GM21619 (cell line): ENCODE measurements at regions not wholly inside any gene's neighbourhood (a gene's known extent, or its start where the extent isn't known, plus 50 kb on each side); places are given as distances from the start of the nearest gene placed in this dataset.

Source experiments
- ATAC-seq: cut with Tn5 transposase; IDR thresholded peaks from one replicate; pipeline ENCODE4 v1.9.1; 2021; ENCODE audit not compliant: unreplicated experiment

GRCh38 chr1:29826646-29827045 is 590.3 kb downstream of the PTPRU start:
- no peak for ATAC-seq

DNA sequence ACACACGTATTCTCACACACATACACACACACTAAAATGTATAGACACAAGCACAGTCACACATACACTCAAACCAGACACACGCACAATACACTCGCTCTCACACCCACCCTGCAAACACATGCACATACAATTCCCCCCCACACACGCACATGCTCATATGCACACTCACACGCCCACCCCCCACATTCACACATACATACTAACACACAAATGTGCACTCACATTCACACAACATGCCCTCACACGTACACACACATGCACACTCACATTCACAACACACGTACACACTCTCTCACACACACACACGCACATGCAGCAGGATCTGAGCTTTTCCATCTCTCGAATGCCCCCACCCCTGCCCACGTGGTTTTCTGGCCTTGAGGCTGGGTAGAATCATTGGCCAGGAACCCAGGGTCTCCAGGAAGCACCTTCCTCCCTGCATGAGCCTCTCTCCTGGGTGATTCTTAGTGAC is 589.7 kb downstream of the PTPRU start:
- ATAC-seq: no peak

DNA sequence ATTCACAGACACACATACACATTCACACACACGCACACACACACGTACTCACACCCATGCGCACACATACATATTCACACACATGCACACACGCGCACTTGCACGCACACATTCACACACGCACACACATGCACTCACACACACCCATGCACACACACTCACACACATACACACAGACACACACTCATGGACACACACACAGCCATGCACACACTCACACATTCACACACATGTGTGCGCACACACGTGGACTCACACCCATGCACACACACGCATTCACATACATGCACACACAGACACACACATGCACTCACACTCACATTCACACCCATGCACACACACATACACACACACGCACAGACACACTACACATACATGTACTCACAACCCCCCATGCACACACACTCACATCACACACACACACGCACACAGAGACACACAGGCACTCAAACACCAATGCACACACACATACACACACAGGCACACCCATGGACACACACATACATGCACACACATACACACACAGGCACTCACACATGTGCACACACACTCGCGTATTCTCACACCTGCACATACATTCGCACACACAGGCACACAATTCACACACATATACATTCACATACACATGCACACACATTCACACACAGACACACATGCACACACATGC is 589.1 kb downstream of the PTPRU start:
- no peak for ATAC-seq

DNA sequence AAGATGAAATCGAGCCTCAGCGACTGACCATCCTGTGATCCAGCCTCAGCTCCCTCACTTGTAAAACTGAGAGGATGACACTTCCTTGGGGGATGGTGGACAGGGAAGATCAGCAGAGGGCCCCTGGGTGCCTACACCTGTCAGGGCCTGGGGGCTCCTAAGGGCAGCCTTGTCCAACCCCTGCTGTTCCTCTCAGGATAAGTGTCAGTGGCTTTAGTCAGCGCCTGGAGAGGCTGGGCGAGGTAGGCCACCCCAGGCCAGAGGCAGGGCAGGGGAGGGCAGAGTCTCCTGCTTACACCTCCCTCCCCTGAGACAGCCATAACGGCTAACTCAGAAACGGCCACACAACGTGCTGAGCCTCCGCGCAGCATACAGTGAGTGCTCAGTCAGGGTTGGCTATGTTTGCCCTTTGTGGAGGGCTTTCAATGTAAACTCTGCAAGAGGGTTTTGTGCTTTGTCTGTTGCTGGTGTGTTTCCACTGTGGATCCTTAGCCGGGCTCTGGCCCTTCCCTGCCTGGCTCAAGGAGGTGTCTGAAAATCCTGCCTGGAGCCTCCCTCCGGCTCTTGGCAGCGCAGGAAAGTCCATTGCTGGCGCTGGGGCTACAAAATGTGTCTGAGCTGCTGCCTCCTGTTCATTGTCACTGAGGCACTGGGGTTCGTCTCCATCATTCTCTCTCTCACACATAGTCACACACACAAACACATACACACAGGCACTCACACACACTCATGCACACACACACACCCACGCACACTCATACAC is 588.4 kb downstream of the PTPRU start:
- ATAC-seq: no peak

DNA sequence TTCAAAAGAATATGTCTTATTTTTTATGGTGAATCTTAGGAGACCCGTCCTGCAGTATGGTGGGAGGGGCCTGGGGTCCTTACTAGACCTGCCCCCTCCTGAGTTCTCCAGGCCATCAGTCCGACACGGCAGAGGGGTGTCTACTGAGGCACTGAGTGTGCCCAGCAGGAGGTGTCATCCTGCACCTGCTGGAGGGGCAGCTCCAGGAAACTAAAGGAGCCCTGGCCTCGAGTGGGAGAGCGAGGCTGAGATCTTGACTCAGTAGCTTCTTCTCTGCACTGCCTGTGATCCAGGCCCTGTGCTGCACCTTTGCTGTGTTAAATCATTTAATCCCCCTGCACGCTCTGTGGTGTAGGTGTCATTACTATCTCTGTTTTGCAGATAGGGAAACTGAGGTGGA is 587.7 kb downstream of the PTPRU start:
- ATAC-seq: no peak

DNA sequence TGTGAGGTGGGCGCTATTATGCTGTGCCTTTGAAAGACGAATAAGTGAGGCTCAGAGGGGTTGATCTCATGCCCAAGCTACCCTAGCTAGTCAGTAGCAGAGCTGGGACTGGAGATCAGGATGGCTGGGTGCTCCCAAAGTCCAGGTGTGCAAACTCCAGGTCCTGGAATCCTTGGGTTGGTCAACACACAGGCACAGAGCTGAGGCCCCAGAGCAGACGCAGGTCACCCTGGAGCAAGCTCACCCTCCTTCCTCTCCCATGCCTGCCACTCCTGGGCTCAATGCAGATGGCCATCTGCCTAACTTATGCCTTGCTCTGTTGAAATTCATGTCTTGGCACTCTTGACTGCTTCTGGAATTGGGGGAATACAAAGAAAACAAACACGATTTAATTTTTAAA is 587.2 kb downstream of the PTPRU start:
- no peak for ATAC-seq

GRCh38 chr1:29821605-29822004 is 585.3 kb downstream of the PTPRU start:
- no peak for ATAC-seq

GRCh38 chr1:29820401-29820800 is 584.1 kb downstream of the PTPRU start:
- ATAC-seq: no peak

- no peak for ATAC-seq
Observed at GRCh38 chr1:29812408-29813135, 576.2 kb downstream of the PTPRU start.

- no peak for ATAC-seq
Observed at GRCh38 chr1:29811727-29812407, 575.5 kb downstream of the PTPRU start.

- no peak for ATAC-seq
Observed at GRCh38 chr1:29811247-29811646, 574.9 kb downstream of the PTPRU start.

DNA sequence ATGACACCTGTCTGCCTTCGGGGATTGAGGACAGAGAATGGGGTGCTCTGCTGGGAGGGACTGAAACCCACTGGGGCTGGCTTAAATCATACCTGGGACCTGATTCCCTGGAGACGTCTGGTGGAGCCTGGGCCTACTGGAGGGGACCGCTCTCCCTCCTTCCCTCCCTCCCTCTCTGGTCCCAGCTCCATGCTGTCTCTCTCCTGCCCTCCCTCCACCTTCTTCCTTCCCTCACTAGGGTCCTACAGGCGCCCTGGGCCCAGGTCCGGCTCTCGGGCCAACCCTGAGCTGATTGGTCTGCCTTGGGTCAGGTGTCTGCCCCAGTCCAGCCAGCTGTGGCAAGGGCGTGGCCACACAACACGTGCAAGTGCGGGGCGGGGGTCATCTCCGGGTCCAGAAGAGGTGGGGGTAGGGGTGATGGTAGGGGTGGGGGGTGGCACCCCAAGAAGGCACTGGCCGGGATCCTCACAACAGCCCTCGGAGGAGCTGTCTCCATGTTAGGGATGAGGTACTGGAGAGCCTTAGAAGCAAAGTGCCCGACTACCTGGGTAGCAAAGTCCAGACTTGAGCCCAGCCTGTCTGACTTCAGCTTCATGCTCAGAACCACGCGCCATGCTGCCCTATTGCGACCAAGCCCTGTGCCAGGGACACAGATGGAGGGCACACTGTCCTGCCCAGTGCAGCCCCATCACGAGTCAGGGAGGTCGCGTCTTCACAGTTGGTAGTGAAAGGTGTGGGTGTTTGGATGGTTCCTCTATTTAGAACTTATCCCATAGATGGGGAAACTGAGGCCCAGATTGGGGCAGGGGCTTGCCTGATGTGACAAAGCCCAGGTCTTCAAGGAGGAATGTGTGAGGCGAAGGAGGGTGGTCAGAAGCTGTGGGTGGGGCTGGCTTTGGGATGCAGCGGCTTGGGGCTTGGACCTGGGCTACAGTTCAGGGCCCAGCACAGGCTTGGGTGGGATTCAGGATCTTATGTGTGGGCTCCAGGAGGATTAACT is 574.1 kb downstream of the PTPRU start:
- no peak for ATAC-seq

- ATAC-seq: no peak
Observed at GRCh38 chr1:29809446-29810120, 573.3 kb downstream of the PTPRU start.

DNA sequence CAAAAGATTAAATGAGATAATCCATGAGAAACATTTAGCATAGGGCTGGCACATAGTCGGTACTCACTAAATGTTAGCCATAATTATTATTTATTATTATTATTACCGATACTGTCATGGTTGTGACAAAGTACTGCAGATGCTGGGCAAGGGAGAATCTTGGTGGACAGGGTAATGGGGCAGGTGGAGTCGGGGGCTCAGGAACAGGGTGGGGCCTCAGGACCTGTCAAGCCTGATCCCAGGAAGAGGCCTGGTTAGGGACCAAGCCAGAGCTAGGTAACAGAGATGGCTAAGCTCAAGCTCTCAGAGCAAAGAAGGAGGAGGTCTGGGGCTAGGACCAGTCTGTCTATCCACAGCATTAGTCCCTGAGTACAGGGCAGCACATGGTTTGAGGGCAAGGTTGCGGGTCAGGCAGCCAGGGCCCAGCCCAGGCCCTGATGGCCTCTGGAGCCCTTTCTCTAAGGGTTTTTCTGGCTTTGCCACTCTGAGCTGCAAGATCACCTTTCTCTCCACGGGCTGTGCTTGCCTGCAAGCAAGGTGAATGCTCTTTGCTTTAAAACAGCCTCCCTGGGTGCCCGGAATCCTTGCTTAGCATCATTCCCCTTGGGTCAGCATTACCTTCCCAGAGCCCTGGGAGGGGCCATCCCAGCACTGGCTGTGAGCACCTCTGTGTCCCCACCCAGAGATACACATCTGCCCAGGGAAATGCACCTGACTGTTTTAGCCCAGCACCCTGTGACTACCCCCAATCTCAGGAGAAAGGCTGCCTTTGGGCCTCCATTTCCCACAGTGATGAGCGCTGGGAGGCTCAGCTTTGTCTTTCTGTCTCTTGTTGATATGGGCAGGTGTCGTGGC is 572.0 kb downstream of the PTPRU start:
- no peak for ATAC-seq

GRCh38 chr1:29807689-29808088 is 571.4 kb downstream of the PTPRU start:
- ATAC-seq: no peak

DNA sequence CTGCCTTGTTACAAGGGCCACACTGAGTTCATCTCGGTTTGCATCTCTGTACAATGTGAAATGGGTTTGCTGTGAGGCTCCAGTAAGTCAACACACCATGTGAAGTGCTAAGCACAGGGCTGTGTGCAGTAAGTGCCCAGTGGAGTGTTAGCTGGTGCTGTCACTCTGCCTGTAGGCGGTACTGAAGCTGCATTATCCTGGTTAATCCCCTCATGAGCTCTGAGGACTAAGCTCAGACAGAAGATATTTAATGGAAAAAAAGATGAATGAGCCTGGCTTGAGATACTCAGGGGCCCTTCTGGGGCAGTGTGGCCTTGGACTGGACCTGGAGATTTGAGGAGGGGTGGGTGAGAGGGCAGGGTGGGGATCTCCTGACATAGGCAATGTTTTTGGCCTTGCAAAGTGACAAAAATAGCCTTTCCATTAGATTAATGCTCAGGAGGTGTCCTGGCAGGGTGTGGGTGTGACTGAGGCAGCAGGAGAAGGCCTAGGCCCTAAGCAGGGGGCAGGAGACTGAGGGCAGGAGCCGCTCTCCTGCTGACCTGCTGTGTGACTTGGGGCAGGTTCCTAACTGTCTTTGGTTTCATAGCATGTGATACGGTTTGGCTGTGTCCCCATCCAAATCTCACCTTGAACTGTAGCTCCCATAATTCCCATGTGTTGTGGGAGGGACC is 570.5 kb downstream of the PTPRU start:
- no peak for ATAC-seq

DNA sequence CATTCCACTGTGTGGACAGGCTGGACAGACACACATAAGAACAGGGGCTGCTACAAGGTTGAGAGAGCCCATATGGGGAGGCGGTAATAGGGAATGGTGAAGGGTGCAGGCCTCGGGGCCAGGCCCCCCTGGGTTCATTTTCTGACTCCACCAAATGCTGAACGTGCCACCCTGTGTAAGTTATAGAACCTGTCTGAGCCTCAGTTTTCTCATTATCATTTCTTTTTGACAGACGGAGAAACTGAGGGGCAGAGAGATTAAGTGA is 569.5 kb downstream of the PTPRU start:
- ATAC-seq: no peak

DNA sequence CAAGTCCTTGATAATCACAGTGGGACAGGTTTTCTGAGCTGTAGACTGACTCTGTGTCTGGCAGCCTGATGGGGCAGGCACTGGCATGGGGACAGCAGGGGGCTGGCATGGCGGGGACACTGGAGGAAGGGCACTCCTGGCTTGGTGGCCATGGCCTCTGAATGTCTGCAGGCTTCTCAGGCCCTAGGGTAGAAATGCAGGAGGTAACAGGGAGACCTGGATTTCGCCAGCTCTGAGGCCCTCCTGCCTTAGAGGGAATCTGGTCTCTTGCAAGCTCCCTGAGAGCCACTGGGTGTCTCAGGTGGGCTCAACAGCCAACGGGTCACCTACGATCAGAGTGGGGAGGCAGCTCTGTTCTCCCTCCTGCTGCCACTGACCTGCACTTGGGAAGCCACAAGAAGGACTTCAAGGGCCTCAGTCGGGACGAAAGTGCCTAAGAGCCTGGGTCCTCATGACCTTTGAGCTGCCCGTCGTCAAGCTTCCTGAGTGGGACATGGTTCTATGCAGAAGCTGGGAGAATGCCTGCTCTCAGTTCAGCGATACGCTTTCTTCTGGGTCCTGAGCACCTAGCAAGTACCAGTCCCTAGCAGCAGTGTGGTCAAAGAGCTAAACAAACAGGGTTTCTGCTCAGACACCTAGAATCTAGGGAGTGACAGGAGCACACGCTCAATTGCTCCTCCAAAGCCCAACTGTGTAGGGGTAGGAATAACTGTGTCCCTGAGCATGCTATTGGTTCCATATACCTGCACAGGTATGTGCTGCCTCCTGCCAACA is 569.0 kb downstream of the PTPRU start:
- no peak for ATAC-seq
